ENCODE measurements at regions not wholly inside any gene's neighbourhood (a gene's known extent, or its start where the extent isn't known, plus 50 kb on each side); places are given as distances from the start of the nearest gene placed in this dataset.
"Not testable (repeated sequence)": the region's sequence is repeated elsewhere in the genome, so short reads cannot be mapped to it uniquely, and the experiment has no call there.

DNA sequence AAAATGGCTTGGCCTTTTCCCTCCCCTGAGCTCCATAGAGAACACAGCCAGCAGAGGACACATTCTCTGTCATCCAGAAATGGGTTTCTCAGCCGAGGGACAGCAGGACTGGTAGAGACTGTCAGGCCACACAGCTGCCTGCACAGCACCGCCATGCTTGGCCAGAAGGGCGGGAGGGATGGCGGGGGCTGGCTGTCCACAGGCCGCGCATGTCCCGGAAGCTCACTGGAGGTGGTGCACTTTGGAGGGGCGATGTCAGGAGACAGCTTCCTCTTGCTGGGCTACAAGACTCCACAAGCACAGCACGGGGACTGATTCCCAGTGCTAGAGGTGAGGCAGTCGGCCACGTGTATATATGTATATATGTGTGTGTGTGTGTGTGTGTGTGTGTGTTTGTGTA, 125.3 kb downstream of the GOLGA6L4 start:
- DNase-seq, result not testable (repeated sequence)

DNA sequence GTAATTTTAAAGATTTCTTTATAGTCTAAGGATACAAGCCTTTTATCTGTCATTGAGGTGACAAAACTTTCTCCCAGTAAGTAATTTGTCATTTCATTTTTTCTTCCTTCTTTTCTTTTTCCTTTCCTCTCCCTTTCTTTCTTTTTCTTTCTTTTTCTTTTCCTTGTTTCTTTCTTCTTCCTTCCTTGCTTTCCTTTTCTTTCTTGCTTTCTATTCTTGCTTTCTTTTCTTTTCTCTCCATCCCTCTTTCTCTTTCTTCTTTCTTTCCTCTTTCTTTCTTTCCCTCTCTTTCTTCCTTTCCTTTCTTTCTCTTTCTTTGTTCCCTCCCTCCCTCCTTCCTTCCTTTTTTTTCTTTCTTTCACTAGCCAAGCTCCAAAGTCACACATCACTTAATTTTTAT, 148.8 kb downstream of the GOLGA6L4 start:
- DNase-seq, result not testable (repeated sequence)

DNA sequence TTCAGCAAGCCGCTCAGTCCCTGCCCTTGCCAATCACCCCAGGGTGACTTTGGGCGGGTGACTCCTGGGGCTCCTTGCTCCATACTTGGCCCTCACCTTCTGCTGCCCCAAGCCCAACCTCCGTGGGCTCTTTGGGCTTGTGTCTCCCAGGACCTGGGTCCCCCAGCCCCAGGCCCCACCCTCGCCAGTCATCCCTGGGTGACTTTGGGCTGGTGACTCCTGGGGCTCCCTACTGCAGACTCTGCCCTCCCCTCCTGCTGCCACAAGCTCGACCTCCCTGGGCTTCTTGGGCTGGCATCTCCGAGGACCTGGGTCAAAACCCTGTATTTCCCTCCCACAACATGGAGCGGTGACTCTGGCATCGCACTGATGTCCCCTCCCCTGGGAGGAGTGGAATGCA, 151.5 kb downstream of the GOLGA6L4 start:
- no peak for DNase-seq

DNA sequence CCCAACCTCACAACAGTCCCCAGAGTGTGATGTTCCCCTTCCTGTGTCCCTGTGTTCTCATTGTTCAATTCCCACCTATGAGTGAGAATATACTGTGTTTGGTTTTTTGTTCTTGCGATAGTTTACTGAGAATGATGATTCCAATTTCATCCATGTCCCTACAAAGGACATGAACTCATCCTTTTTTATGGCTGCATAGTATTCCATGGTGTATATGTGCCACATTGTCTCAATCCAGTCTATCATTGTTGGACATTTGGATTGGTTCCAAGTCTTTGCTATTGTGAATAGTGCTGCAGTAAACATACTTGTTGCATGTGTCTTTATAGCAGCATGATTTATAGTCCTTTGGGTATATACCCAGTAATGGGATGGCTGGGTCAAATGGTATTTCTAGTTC, 152.6 kb downstream of the GOLGA6L4 start:
- DNase-seq, result not testable (repeated sequence)

DNA sequence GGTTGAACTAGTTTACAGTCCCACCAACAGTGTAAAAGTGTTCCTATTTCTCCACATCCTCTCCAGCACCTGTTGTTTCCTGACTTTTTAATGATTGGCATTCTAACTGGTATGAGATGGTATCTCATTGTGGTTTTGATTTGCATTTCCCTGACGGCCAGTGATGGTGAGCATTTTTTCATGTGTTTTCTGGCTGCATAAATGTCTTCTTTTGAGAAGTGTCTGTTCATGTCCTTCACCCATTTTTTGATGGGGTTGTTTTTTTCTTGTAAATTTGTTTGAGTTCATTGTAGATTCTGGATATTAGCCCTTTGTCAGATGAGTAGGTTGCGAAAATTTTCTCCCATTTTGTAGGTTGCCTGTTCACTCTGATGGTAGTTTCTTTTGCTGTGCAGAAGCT, 153.1 kb downstream of the GOLGA6L4 start:
- not testable (repeated sequence) for DNase-seq

DNA sequence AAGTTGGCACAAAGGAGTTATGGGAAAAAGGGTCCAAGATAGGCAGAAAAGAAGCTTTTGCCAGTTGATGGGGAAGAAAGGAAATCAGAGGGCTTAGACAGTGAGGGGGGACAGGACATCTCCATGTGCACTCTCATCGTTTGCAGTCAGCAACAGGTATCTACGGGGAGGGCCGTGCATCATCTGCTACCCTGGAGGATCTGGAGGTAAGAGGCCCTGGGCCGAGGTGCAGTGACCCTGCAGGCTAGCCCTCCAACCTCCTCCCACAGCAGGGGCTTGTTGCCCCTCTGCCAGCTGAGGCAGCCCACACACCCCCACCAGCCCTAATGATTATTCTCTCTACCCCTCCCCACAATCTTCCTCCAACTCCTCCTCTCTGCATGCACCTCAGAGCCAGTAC, 154.8 kb downstream of the GOLGA6L4 start:
- DNase-seq, result not testable (repeated sequence)

DNA sequence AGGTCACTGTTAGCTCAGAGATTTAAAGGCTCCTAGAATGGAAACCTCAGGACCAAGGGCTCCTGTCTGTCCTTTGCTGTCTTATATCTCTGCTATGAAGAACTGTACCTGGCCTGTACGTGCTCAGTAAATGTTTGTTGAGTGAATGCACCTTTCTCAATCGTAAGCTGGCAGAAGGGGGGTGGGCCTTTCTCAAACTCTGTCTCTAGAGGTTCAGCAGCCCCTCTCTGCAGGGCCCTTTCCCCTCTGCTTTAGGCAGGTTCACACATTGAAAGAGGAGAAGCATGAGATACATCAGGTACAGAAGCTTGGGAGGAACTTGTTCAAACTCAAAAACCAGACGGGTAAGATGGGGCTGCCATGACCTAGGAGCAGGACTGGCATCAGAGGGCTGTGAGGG, 155.6 kb downstream of the GOLGA6L4 start:
- DNase-seq, result no peak

DNA sequence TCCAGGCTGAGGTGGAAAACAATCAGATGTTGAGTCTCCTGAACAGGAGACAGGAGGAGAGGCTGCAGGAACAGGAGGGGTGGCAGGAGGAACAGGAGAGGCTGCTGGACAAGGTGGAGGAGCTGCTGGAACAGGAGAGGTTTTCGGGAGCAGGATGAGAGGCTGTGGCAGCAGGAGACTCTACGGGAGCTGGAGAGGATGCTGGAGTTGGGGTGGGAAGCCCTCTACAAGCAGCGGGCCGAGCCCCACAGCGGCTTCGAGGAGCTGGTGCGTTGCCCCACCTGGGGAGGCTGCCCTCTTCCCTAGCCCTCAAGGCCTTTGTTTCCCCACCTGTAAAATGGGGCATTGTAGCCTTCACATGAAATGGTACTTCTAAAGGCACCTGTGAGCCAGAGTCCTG, 156.4 kb downstream of the GOLGA6L4 start:
- not testable (repeated sequence) for DNase-seq

DNA sequence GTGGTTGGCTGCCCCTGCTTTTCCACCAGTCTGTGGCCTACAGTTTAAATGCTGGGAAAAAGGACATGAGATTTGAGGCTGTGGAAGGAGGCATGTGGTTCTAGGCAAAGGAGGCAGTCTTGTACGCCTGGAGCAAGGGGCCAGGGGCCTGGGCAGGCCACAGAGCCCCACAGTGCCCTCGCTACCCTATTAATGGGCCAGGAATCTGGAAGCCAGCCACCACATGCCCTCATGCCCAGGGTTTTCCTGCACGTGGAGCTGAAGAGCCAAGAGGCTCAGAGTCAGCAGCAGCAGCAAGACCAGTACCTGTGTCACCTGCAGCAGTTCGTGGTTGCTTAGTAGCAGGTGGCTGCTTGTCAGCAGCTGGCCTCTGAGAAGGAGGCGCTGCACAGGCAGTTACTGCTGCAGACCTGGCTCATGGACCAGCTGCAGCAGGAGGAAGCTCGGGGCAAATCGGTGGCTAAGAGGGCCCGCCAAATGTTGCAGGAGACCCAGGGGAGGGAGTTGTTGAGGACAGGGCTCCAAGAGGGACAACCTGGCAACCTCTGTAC, 157.9 kb downstream of the GOLGA6L4 start:
- not testable (repeated sequence) for DNase-seq

DNA sequence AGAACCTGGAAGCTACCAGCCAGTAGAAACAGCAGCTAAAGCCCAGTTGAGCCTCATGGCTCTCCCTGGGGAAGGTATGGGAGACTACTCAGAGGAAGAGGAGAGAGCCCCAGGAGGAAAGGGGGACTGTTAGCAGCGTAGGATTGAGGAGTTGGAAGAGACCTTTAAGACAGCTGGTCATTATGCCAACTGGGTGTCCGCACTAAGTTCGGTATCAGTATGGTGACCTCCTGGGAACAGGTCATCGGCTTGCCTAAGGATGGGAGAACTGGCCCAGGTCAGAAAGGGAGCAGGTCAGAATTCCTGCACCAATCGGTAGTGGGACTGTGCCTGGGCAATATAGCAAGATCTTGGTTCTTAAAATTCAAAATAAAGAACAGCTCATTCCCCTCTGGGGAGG, 158.4 kb downstream of the GOLGA6L4 start:
- not testable (repeated sequence) for DNase-seq

DNA sequence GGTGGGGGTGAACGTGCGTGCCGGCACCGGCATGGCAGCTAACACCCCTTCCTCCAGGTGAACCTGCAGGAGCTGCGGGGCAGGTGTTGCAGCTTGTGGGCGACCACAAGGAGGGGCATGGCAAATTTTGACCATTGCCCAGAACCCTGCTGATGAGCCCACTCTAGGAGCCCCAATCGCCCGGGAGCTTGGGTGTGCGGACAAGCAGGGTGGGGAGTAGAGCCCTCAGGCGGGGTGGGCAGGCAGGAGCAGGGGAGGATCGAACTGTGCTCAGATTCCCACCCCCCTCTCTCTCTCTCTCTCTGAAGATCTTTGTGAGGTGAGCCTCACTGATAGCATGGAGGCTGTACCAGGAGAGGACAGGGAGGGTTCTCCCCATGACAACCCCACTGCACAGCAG, 159.8 kb downstream of the GOLGA6L4 start:
- not testable (repeated sequence) for DNase-seq

DNA sequence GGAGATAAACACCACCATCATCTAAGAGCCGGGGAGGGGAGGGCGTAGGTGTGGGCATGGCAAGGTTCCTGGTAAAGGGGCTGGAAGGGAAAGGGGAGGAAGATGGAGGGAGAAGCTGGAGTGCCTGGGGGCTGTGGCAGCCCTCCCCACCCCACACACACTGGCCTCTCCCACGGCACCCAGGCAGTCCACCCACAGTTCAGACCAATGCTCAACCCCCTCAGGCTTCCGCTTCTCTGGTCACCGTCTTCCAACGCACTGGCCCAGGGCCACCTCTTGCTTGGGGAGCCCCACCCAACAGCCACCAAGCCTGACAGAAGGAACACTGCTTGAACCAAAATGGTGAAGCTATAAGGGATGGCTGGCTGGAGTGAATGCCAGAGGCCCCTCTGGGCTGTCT, 160.3 kb downstream of the GOLGA6L4 start:
- DNase-seq, result not testable (repeated sequence)

DNA sequence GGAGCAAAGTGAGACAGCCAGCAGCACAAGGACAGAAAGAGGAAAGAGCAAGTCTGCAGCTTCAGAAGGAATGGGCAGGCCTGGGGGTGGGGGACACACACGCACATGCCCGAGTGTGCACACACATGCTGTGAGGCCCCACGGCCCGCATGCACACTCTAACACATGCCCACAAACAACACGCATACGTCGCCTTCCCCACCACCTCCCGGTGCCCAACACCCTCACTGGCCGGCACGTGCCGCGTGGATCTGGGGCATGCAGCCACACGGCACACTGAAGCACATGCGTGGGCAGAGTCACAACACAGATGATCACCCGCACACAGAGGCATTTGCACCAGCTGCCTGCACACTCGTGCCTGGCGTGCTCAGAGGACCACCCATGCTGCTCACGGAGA, 161.5 kb downstream of the GOLGA6L4 start:
- not testable (repeated sequence) for DNase-seq

DNA sequence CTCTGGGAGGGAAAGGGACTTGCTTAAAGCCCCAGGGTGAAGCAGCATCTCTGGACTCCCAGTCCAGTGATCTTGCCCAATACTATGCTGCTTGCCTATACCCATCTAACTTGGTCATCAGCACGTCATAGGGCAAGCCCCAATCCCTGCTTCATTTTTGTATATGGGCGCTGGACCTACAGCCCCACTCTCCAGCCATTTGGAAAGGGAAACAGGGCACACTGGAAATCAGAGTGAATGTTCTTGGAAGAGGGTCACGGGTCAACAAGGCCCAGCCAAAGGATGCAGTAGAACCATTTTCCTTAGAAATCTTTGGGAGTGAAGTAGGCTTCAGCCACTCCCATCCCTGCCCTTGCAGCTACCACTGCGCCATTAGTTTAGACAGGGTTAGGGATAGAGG, 162.5 kb downstream of the GOLGA6L4 start:
- DNase-seq, result not testable (repeated sequence)

DNA sequence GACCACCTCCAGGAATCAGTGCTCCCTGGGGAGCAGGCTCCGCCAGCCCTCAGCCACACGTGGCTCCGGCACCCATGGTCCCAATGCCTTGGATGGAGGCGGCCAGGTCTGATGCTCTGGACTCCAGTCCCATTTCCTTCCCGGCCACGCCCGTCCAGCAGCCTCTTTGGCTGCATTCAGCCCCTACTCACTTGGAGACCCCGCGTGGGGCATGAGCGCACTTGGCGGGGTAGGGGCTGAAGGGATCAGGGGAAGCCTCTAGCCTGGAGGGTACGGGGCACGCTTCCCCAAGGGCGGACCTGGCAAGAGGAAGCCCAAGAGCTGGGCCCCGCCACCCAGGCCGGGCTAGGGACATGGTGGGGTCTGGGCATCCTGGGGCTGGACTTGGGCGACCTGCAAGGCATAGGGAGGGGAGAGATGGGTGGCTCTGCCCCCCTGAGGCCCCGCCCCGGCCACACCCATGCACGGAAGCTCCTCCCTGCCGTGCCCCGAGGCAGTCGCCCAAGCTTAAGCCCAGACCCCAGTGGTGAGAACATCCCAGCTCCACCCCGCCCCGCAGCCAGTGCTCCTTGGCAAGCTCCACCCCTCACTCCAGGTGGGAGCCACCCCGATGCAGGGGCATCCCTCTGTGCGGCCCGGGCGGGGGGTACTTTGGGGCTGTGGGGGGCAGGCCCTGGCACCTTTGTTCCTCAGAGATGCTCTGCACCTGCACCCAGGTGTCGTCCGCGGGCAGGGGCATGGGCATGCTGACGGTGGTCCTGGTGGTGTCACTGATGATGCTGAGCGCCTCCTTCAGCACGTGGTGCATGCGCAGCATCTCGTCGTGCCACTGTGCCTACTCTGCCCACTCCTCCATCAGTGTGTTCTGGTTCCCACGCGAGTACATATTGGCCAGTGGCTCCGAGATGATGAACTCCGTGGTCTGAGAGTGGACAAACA, 163.5 kb downstream of the GOLGA6L4 start:
- DNase-seq, result no peak

DNA sequence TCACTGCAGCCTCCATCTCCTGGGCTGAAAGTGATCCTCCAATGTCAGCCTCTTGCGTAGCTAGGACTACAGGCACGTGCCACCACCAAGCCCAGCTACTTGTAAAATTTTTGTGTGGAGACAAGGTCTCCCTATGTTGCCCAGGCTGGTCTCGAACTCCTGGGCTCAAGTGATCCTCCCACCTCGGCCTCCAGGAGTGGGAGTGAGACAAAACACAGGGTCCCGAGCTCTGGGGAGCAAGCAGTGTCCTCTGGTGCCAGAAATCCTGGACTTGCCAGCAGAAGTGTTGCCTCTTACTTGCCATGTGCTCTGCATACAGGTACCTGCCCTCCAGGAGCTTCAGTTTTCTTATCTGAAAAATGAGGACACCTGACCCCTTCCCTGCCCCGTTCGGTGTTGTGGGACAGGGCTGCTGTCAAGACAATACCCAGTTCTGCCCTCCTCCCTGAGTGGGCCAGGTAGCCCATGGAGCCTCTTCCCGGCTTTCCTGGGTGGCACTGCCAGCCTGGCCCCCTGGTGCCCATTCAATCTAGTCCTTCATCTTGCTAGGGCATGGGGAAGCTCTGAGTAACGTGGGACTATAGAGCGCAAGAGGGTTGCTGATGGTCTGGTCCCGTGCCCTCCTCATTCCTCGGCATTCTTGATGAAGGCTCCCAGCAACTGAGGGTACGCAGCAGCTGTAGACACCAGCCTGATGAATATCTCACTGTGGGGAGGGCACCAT, 164.6 kb downstream of the GOLGA6L4 start:
- DNase-seq, result no peak

DNA sequence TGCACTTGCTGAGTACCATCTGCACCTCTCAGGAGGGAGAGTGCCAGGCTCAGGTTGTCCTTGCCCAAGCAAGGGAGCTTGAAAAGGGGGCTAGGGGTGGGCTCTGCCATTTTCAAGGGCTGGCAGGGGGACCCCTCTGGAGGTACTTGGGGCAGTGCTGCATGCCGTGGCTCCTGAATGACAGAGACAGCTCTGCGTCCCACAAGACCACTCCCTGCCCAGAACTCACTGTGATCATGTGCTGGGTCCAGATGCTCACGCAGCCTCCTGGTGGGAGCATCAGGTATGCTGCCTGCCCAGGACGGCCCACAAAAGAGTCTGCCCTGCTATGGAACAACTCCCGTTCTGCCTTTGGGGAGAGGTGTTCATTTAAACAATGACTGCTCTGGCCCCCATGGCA, 165.2 kb downstream of the GOLGA6L4 start:
- no peak for DNase-seq

DNA sequence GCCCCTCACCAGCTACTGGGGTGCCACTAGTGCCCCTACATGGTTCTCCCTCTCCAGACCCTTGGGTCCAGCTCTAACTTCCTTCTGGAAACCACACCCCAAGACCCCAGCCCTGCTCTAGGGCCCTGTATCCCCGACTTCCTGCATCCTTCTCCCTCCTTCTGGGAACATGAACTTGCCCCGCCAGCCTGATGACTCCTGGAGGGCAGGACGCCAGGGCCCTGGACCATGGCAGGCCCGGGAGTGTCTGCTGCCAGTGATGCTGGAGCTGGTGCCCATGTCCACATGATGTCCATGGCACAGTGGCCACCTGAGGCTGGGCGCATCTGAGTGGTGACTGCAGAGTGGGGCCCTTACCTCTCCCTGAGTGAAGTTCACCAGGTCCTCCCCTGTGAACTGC, 165.9 kb downstream of the GOLGA6L4 start:
- not testable (repeated sequence) for DNase-seq

DNA sequence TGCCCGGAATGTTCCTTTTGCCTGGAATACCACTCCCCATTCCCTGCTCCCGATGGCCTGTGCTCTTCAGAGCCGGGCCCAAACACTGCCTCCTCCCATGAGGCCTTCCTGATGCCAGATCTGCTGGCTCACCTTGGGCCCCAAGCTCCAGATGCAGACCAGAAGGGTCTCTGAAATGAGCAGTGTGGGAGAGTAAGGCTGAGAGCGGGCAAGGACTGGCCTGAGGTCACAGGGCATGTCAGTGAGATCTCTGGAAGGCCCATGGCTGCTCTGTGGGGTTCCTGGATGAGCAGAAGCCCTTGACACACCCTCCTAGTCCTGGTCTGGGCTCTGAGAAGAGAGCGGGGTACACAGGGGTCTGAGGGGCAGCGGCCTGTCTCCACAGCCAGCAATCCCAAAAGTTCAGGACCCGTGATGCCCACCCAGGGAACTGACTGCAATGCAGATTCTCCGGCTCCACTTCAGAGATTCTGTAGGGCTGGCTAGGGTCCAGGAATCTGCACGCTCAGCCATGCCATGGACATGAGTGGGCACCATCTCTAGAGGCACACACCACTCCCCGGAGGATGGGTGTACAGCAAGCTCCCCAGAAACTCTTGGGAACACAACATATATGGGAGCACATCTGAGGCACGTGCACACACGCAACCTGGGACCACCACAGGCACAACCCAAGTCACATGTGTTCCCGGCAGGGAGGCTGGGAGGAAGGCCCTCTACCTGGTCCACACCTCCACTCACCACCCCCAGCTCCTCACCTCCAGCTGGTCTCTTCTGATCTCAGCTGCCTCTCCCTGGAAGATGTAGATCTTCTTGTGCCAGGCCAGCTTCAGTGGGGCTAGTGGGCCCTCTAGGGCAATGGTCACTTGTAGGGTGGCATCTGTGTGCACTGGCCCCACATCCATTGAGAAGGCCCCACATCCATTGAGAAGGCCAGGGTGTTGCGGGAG, 166.6 kb downstream of the GOLGA6L4 start:
- not testable (repeated sequence) for DNase-seq

DNA sequence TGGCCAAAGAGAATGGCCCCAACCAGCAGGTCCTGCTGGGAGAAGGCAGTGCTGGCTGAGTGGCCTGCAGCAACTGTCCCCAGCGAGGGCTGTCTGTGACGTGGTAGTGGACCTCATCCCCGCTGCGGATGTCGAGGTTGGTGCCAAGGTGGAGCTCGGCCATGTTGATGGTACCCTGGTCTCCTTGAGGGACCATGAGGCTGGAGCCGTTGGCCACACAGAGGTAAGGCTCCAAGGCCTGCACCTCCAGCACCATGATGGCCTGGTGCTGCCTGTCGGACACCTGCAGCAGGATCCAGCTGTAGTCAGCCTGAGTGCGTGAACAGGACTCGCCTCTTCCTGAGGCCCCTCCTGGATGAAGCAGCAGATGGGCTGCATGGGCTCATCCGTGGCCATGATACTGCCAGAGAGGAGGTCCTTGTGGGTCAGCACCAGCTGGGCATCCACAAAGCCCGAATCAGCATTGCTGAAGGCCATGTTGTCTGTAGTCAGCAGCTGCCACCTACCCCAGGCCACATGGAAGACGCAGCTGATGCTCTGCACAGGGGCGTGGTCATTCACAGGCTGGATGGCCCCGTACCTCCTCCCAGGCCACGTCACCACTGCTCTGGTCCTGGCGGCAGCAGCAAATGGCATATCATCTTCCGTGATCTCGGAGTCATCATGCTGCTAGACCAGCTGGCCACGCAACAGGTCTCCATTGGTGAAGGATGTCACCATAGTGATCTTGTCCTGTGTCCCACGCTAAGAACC, 167.5 kb downstream of the GOLGA6L4 start:
- DNase-seq, result no peak

DNA sequence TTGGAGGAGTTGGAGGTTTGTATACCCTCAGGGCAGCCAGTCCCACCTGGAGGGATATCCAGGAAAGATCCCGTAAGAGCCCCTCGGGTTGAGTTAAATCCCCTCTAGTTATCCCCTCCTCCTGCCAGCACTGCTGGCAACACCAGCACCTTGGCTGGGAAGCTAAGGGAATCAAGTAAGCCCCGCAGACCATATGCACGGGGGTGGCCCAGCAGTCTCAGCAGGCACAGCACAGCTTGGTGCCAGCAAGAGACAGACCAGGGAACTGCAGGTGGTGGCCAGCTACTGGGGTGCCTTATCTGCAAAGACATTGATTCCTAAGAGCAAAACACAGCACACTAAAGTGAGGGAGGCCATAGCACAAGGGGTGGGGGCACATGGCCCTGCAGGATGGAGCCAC, 173.8 kb downstream of the GOLGA6L4 start:
- DNase-seq, result not testable (repeated sequence)
